Mucosa of descending colon (tissue), 3 donors: ENCODE measurements at regions not wholly inside any gene's neighbourhood (a gene's known extent, or its start where the extent isn't known, plus 50 kb on each side); places are given as distances from the start of the nearest gene placed in this dataset.

Experiments
- ATAC-seq: fragments of 200-7000 bp; cut with Tn5 transposase; one replicate; pipeline ENCODE4 v1.9.1; 2020; ENCODE audit warnings: mild to moderate bottlenecking, moderate library complexity
- DNase-seq, 3 donors: peaks; one replicate each; pipeline ENCODE4 v3.0.0-alpha.2; 2020
- H3K36me3 ChIP-seq: fragments of 200-600 bp; one replicate; pipeline ENCODE4 v1.8.0; 2021; ENCODE audit warnings: low read depth, mild to moderate bottlenecking
- H3K4me1 ChIP-seq: fragments of 200-600 bp; one replicate; pipeline ENCODE4 v1.8.0; 2021; ENCODE audit warnings: low read depth, mild to moderate bottlenecking
- H3K4me3 ChIP-seq: fragments of 200-600 bp; one replicate; pipeline ENCODE4 v1.8.0; 2021; ENCODE audit warnings: mild to moderate bottlenecking
- H3K9me3 ChIP-seq: fragments of 200-600 bp; one replicate; pipeline ENCODE4 v1.8.0; 2021; ENCODE audit warnings: mild to moderate bottlenecking
- CTCF ChIP-seq: fragments of 200-600 bp; IDR thresholded peaks from one replicate; pipeline ENCODE4 v1.8.0; 2022; ENCODE audit warnings: antibody characterized with exemption, mild to moderate bottlenecking
- intact Hi-C, 2 donors: fragments of 100-400 bp; cut with DNase I in 1 of 2; cut with micrococcal nuclease in 1 of 2; formaldehyde crosslinking; loops; one replicate each; pipeline versions ENCODE4 v1.11.0 to v1.11.1; 2022; cut with DNase I, micrococcal nuclease
- donor health status: DM: no; HTN: no; CAD: no; lungs with moderate emphysema.
- donor health status: DM: no; HTN: no; CAD: no.
- donor health status: DM: no; HTN: yes; CAD: no.

GRCh38 chr12:124655698-124656516 is 88.5 kb upstream of the NCOR2 start:
- H3K9me3 ChIP-seq, result no peaks in the 10 kb centered on the region
- TF ChIP-seq CTCF, result no peak
- intact Hi-C loops, result no loop called here
- DNase-seq (peak; percentile 60 to 75 (median 64)), ATAC-seq (peak; percentile 60)
- no peaks in the 10 kb centered on the region for H3K36me3 ChIP-seq
- H3K4me1 ChIP-seq, result no peaks in the 10 kb centered on the region
- H3K4me3 ChIP-seq, result no peak overlapping the region

- Histone ChIP-seq H3K4me3 (no peak overlapping the region), H3K4me1 (no peaks in the 10 kb centered on the region), H3K36me3 (no peaks in the 10 kb centered on the region), H3K9me3 (no peaks in the 10 kb centered on the region)
- DNase-seq, result peak; percentile 39 to 71 (median 48)
- ATAC-seq, result peak; percentile 34
- intact Hi-C loops, result no loop called here
- TF ChIP-seq CTCF, result no peak
Observed at GRCh38 chr12:124655048-124655697, 87.8 kb upstream of the NCOR2 start.

GRCh38 chr12:124654666-124655047 is 87.2 kb upstream of the NCOR2 start:
- DNase-seq (no peak), ATAC-seq (no peak)
- Histone ChIP-seq H3K9me3 (no peaks in the 10 kb centered on the region), H3K4me1 (no peaks in the 10 kb centered on the region), H3K36me3 (no peaks in the 10 kb centered on the region), H3K4me3 (no peak overlapping the region)
- intact Hi-C loops, result no loop called here
- TF ChIP-seq CTCF, result no peak

- intact Hi-C loops, result no loop called here
- peaks cover 7% of the 10 kb centered on the region for H3K9me3 ChIP-seq
- H3K4me1 ChIP-seq, result no peaks in the 10 kb centered on the region
- ATAC-seq (peak; percentile 15), DNase-seq (no peak)
- TF ChIP-seq CTCF, result no peak
- H3K36me3 ChIP-seq, result no peaks in the 10 kb centered on the region
- no peak overlapping the region for H3K4me3 ChIP-seq
Observed at GRCh38 chr12:124653169-124653931, 85.9 kb upstream of the NCOR2 start.

GRCh38 chr12:124652661-124653060 is 85.2 kb upstream of the NCOR2 start:
- DNase-seq (no peak), ATAC-seq (no peak)
- Histone ChIP-seq H3K4me1 (no peaks in the 10 kb centered on the region), H3K4me3 (no peak overlapping the region), H3K9me3 (peaks cover 7% of the 10 kb centered on the region), H3K36me3 (no peaks in the 10 kb centered on the region)
- intact Hi-C loops, result no loop called here
- no peak for TF ChIP-seq CTCF
